KMS-11 (cell line): ENCODE measurements at regions not wholly inside any gene's neighbourhood (a gene's known extent, or its start where the extent isn't known, plus 50 kb on each side); places are given as distances from the start of the nearest gene placed in this dataset.

ENCODE experiments used
- H2AFZ ChIP-seq: fragments of 200-600 bp; sonication (generic); 2 replicates; pipeline ENCODE4 v1.6.1; 2016; ENCODE audit warnings: antibody characterized with exemption, mixed run types, low read depth
- H3K27ac ChIP-seq: fragments of 200-600 bp; sonication (generic); 2 replicates; pipeline ENCODE4 v1.6.1; 2016; ENCODE audit warnings: mild to moderate bottlenecking, mixed run types
- H3K27me3 ChIP-seq: fragments of 200-600 bp; sonication (generic); 2 replicates; pipeline ENCODE4 v1.6.1; 2017; ENCODE audit warnings: mild to moderate bottlenecking, low read depth, mixed run types, moderate library complexity; ENCODE audit not compliant: insufficient read depth
- H3K36me3 ChIP-seq: fragments of 200-600 bp; sonication (generic); 2 replicates; pipeline ENCODE4 v1.6.1; 2017; ENCODE audit warnings: mild to moderate bottlenecking, mixed run types; ENCODE audit not compliant: insufficient read depth
- H3K4me1 ChIP-seq: fragments of 200-600 bp; sonication (generic); 2 replicates; pipeline ENCODE4 v1.6.1; 2016; ENCODE audit warnings: mild to moderate bottlenecking, low read depth, mixed run types; ENCODE audit not compliant: poor library complexity, severe bottlenecking
- H3K4me2 ChIP-seq: fragments of 200-600 bp; sonication (generic); 2 replicates; pipeline ENCODE4 v1.7.0; 2016; ENCODE audit warnings: mild to moderate bottlenecking, mixed run types
- H3K4me3 ChIP-seq: fragments of 200-600 bp; sonication (generic); IDR thresholded peaks from 2 replicates; pipeline ENCODE4 v1.6.1; 2017; ENCODE audit warnings: low read depth, low read length, mixed read lengths; ENCODE audit not compliant: insufficient read depth
- H3K79me2 ChIP-seq: fragments of 200-600 bp; sonication (generic); 2 replicates; pipeline ENCODE4 v1.6.1; 2016; ENCODE audit warnings: low read depth, mixed run types; ENCODE audit not compliant: insufficient read depth
- H3K9ac ChIP-seq: fragments of 200-600 bp; sonication (generic); 2 replicates; pipeline ENCODE4 v1.6.1; 2016; ENCODE audit warnings: mild to moderate bottlenecking, mixed run types
- H4K20me1 ChIP-seq: fragments of 200-600 bp; sonication (generic); 2 replicates; pipeline ENCODE4 v1.6.1; 2016; ENCODE audit warnings: mild to moderate bottlenecking, mixed run types; ENCODE audit not compliant: insufficient read depth
- TF ChIP-seq, protein P1 (sequence below): fragments of 200-600 bp; sonication (generic); conservative IDR thresholded peaks from 2 replicates; pipeline ENCODE4 v1.6.1; 2017; ENCODE audit warnings: low read depth, mild to moderate bottlenecking, antibody characterized with exemption, low read length, moderate library complexity, mixed read lengths

DNA sequence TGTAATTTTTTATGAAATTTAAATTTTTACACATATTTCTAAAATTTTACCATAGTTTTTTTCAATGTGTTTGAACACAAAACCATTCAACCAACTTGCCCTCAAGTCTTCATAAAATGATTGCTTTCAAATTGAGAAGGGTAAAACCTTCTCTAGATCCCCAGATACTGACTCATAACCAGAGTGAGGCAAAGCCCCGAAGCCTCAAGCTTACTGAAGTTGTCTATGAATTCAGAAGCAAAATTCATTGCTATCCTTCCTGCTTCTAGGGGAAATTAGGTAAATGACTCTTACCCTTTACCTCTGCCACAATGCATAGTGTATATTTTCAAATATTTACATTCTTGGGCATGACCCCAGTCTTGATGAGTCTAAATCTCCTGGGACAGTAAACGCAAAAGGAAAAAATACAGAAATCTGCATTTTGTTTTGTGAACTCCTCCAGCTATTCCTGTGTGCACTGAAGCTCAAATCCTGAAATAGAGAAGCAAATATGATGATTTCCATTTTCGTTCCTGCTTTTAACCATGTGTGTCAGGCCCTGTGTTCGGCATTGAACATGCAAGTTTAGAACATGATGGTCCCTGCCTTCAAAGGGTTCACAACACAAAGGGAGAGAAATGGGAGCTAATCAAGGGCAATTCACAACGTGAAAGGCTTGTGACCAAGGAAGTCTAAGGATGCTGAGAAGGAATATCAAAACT lies 246.3 kb downstream of the SUCLG1 start:
- no peaks in the 10 kb centered on the region for H3K79me2 ChIP-seq
- no peaks in the 10 kb centered on the region; the same call in none of the 2 replicates for H3K27me3 ChIP-seq
- TF ChIP-seq, protein P1, sequence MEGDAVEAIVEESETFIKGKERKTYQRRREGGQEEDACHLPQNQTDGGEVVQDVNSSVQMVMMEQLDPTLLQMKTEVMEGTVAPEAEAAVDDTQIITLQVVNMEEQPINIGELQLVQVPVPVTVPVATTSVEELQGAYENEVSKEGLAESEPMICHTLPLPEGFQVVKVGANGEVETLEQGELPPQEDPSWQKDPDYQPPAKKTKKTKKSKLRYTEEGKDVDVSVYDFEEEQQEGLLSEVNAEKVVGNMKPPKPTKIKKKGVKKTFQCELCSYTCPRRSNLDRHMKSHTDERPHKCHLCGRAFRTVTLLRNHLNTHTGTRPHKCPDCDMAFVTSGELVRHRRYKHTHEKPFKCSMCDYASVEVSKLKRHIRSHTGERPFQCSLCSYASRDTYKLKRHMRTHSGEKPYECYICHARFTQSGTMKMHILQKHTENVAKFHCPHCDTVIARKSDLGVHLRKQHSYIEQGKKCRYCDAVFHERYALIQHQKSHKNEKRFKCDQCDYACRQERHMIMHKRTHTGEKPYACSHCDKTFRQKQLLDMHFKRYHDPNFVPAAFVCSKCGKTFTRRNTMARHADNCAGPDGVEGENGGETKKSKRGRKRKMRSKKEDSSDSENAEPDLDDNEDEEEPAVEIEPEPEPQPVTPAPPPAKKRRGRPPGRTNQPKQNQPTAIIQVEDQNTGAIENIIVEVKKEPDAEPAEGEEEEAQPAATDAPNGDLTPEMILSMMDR = no peak
- no peak overlapping the region for H3K4me3 ChIP-seq
- no peak overlapping the region for H3K27ac ChIP-seq
- no peak overlapping the region for H3K9ac ChIP-seq
- no peak overlapping the region for H2AFZ ChIP-seq
- H4K20me1 ChIP-seq = no peaks in the 10 kb centered on the region
- no peak overlapping the region for H3K4me2 ChIP-seq
- H3K4me1 ChIP-seq = no peaks in the 10 kb centered on the region
- no peaks in the 10 kb centered on the region for H3K36me3 ChIP-seq

DNA sequence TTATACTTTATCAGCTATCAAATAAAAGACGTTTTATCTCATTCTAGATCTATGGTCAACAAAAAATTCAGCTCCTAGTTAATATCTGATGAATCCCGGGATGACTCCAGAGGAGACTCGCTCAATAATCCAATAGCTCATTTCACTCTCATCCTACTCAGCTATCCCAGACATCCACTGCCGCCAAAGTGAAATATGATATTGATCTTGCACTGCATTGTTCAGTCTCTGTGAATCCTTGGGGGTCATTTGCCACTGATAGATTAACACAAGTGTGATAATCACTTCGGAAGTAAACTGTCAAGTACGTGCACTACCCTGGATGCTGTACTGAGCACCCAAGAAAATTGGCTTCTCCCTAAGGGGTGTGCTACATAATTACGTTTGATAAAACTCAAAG lies 249.1 kb downstream of the SUCLG1 start:
- TF ChIP-seq, protein P1 = no peak
- H4K20me1 ChIP-seq = no peaks in the 10 kb centered on the region

DNA sequence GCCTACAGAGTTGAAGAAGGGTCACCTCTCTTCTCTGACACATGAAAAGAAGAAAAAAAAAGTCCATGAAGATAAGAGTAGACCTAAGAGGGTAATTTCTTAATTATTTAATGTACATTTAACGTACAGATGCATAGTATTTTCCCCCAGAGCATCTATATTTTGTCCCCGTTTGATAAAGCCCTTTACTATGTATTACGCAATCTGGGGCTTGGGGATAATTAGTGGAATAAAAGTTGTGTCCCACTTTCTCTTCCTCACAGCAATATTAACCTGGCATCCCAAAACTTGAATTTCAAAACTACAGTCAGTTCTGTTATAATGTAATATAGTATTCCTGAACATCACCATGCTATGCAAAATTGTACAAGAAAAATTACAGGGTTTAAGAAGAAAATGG lies 254.1 kb downstream of the SUCLG1 start:
- H3K9ac ChIP-seq = no peak overlapping the region
- H3K27ac ChIP-seq = no peak overlapping the region
- H3K79me2 ChIP-seq = no peaks in the 10 kb centered on the region
- no peak overlapping the region for H3K4me3 ChIP-seq
- H2AFZ ChIP-seq = no peak overlapping the region
- no peak overlapping the region for H3K4me2 ChIP-seq
- H4K20me1 ChIP-seq = no peaks in the 10 kb centered on the region
- no peaks in the 10 kb centered on the region for H3K36me3 ChIP-seq
- TF ChIP-seq, protein P1 = no peak
- H3K4me1 ChIP-seq = peaks cover 5% of the 10 kb centered on the region
- no peaks in the 10 kb centered on the region for H3K27me3 ChIP-seq

More for the DNA sequence above, 249.1 kb downstream of the SUCLG1 start:
- H2AFZ ChIP-seq = no peak overlapping the region
- H3K9ac ChIP-seq = no peak overlapping the region
- H3K4me3 ChIP-seq = no peak overlapping the region
- no peak overlapping the region for H3K27ac ChIP-seq
- H3K36me3 ChIP-seq = no peaks in the 10 kb centered on the region
- no peak overlapping the region for H3K4me2 ChIP-seq
- H3K27me3 ChIP-seq = no peaks in the 10 kb centered on the region; the same call in 1 of the 2 replicates
- no peaks in the 10 kb centered on the region for H3K79me2 ChIP-seq
- H3K4me1 ChIP-seq = no peaks in the 10 kb centered on the region

DNA sequence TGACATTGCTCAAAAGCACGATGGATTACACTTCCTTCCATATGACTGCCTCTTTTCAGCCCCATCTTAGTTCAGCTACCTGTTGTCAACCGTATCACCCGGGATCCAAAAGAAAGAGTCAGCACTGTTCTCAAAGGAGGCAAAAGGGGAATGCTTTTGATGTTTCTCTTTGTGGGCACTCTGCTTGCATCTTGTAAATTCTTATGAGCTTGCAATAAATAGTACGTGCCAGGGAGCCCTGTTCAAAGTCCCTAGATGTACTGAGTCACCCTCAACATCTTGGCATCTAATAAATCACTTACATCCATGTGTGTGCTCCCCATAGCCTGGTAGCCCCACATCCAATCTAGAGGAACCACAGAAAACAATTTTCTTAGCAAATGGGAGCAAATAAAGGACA lies 256.9 kb downstream of the SUCLG1 start:
- Histone ChIP-seq H3K4me3 (no peak overlapping the region), H3K79me2 (no peaks in the 10 kb centered on the region), H3K9ac (no peak overlapping the region), H3K4me2 (no peak overlapping the region), H2AFZ (no peak overlapping the region), H3K4me1 (peaks cover 5% of the 10 kb centered on the region), H4K20me1 (no peaks in the 10 kb centered on the region), H3K27me3 (no peaks in the 10 kb centered on the region), H3K36me3 (no peaks in the 10 kb centered on the region), H3K27ac (no peak overlapping the region)
- TF ChIP-seq, protein P1 = no peak
